AG04449 (cell line): ENCODE measurements at regions not wholly inside any gene's neighbourhood (a gene's known extent, or its start where the extent isn't known, plus 50 kb on each side); places are given as distances from the start of the nearest gene placed in this dataset.

Experiments
- CTCF ChIA-PET: fragments of 350-600 bp; formaldehyde crosslinking; extraction: SDS; loops from one replicate; lab custom pipeline; 2021; ENCODE audit warnings: antibody characterized with exemption; lab: Yijun Ruan, JAX
- POLR2A ChIA-PET: fragments of 400-600, 350-600 bp; formaldehyde crosslinking; extraction: SDS; loops from one replicate; lab custom pipeline; 2020; ENCODE audit warnings: antibody characterized with exemption, inconsistent platforms; lab: Yijun Ruan, JAX
- DNase-seq: peaks from one replicate; pipeline ENCODE4 v3.0.0-alpha.2; 2010; ENCODE audit warnings: low read depth, low spot score
- H3K4me3 ChIP-seq: 2 replicates; pipeline ENCODE4 v1.5.1; 2011; ENCODE audit warnings: low read depth, mild to moderate bottlenecking, control low read depth, low read length
- TF ChIP-seq, protein P1 (sequence below): IDR thresholded peaks from one replicate; pipeline ENCODE4 v1.5.1; 2011; ENCODE audit warnings: mild to moderate bottlenecking, moderate library complexity, low read length, control low read depth, inconsistent platforms; ENCODE audit not compliant: insufficient read depth; ENCODE audit errors: missing control alignments

DNA sequence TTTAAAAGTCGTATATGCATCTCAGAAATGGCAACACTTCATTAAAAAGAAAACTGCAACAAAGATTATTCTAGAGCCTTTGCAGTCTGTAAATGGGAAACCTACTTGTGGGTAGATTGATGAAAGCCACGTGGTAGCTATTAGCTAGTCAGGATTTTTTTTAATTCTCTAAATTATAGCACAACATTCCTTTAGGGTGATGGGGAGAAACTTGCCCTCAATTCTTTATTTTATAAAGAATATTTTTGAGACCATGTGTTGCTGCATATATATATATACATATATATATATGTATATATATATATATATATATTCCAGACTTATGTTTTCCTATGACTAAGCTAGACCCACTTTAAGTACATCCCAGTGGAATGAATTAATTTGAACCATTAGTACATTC lies 118.0 kb downstream of the PPP1R3A start:
- TF ChIP-seq, protein P1, sequence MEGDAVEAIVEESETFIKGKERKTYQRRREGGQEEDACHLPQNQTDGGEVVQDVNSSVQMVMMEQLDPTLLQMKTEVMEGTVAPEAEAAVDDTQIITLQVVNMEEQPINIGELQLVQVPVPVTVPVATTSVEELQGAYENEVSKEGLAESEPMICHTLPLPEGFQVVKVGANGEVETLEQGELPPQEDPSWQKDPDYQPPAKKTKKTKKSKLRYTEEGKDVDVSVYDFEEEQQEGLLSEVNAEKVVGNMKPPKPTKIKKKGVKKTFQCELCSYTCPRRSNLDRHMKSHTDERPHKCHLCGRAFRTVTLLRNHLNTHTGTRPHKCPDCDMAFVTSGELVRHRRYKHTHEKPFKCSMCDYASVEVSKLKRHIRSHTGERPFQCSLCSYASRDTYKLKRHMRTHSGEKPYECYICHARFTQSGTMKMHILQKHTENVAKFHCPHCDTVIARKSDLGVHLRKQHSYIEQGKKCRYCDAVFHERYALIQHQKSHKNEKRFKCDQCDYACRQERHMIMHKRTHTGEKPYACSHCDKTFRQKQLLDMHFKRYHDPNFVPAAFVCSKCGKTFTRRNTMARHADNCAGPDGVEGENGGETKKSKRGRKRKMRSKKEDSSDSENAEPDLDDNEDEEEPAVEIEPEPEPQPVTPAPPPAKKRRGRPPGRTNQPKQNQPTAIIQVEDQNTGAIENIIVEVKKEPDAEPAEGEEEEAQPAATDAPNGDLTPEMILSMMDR = no peak
- ChIA-PET POLR2A (no interaction called here), CTCF (no interaction called here)
- DNase-seq = no peak
- H3K4me3 ChIP-seq = no peak overlapping the region

DNA sequence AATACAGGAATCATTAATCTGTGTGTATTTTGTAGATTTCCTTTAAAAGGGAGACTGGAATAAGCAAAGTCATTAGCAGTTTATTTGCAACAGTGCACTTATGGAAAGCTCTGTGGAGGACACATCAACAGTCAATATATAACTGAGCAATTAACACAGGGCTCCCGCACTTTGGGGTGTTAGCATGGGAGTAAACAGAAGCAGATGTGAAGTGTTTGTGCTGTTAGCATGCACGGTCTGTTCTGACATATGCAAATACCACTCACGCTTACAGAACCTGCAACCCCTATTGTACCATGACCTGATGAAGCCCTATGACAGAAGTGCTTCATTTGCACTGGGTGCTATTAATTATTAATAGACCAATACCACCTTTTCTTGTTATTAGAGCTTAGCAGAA lies 118.9 kb downstream of the PPP1R3A start:
- CTCF ChIA-PET = no interaction called here
- TF ChIP-seq, protein P1 = no peak
- H3K4me3 ChIP-seq = no peak overlapping the region
- DNase-seq = no peak
- POLR2A ChIA-PET = no interaction called here

DNA sequence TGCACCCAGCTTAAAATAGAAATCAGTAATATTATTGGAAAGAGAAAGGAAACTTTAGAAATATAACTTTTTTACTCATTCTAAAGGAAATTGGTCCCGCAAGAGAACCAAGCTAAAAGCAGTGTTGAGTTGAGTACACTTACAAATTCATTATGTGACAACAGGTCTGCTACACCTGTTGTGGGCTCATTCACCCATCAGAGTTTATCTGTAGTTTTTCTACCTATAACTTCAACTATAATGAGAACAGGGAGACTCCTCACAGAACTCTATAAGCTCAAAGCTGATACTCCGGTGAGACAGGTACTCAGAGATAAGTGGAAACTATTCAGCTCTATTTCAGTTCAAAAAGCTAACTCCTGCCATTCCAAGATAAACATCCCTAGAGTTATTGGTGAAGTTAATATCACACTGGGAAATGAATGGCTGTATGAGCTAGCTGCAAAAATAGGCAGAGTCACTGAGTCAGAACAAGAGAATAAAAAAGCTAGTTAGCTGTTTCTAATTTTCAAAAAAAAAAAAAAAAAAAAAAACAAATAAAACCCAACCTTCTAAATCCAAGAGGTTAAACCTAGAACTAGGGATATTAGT lies 121.3 kb downstream of the PPP1R3A start:
- ChIA-PET POLR2A (no interaction called here), CTCF (interaction anchor here (1.7 kb wide), 1 partner anchor 24 kb away, joined by 6 read pairs; no protein-coding TSS in a partner anchor)
- H3K4me3 ChIP-seq = no peak overlapping the region
- DNase-seq = no peak
- TF ChIP-seq, protein P1 = no peak

DNA sequence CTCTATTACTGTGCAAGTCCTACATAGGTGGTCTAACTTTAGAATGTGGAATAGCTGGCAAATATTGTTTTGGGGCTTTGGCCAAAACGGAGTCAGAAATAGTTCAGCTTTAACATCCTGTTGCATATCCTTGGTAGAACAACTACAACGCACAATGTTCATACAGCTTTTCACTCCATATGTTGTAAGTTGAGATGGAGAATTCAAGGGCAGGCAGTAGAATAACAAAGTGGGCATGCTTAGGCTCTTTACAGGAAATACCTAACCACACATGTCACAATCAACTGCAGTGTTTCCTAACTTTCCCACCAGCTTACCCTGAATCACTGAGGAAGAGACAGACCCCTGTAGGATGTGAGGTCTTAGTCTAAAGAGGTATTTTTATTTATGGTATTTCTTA lies 122.3 kb downstream of the PPP1R3A start:
- H3K4me3 ChIP-seq = no peak overlapping the region
- POLR2A ChIA-PET = no interaction called here
- CTCF ChIA-PET = interaction anchor here (1.7 kb wide), 1 partner anchor 23 kb away, joined by 6 read pairs; no protein-coding TSS in a partner anchor
- peak; percentile 84 for DNase-seq
- TF ChIP-seq, protein P1 = no peak

DNA sequence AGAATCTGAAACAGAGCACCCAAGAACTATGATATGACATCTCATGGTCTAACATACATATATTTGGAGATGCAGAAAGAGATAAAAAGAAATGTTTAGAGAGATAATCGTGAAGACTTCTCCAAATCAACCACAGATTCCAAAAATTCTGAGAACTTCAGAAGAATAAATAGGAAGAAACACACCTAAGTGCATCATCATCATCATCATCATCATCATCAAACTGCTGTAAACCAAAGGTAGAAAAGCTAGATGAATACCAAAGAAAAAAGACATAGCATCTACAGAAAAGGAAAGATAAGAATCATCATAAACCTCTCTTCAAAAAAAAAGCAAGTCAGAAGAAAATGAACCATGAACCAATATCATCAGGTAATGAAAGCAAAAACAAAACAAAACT lies 124.2 kb downstream of the PPP1R3A start:
- no peak for DNase-seq
- TF ChIP-seq, protein P1 = no peak
- CTCF ChIA-PET = no interaction called here
- H3K4me3 ChIP-seq = no peak overlapping the region
- POLR2A ChIA-PET = no interaction called here

DNA sequence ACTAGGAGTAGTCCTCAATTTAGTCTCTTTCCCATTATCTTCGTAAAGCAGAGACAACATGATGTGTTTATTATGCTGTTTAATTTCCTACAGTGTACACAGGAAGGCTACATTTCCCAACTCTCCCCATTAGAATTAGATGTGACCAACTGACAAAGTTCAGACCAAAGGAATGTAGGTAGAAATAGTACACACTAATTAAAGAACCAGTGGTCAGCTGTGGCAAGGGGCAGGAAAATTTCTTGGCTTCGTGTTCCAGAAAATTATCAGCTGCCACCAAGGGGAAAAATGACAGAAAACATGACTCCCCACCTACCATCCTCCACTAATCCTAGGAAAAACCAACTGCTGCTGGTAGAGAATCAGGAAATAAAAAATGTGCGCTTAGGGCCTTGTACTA lies 125.6 kb downstream of the PPP1R3A start:
- POLR2A ChIA-PET = no interaction called here
- DNase-seq = no peak
- CTCF ChIA-PET = interaction anchor here (0.9 kb wide), 1 partner anchor 24 kb away, joined by 3 read pairs; no protein-coding TSS in a partner anchor
- no peak overlapping the region for H3K4me3 ChIP-seq
- TF ChIP-seq, protein P1 = no peak
